ENCODE measurements at regions not wholly inside any gene's neighbourhood (a gene's known extent, or its start where the extent isn't known, plus 50 kb on each side); places are given as distances from the start of the nearest gene placed in this dataset.
"Not testable (repeated sequence)": the region's sequence is repeated elsewhere in the genome, so short reads cannot be mapped to it uniquely, and the experiment has no call there.

- H3K27ac Mint-ChIP-seq; H3K9ac ChIP-seq (ENCODE audit: insufficient read depth, low read length, poor library complexity, severe bottlenecking); H3K36me3 Mint-ChIP-seq; H3K4me2 ChIP-seq (replicated peaks; ENCODE audit: extremely low read depth, low read length, poor library complexity, severe bottlenecking); H3K36me3 ChIP-seq (replicated peaks in 1 of 2; ENCODE audit: control insufficient read depth in 1 of 2, insufficient read depth in 2 of 2, low read length in 2 of 2); DNase-seq; H3K4me1 Mint-ChIP-seq; H3K27ac ChIP-seq (ENCODE audit: low read depth in 1 of 2, low read length in 2 of 2); H3K4me3 ChIP-seq (replicated peaks in 1 of 3; ENCODE audit: low read depth in 2 of 3, low read length in 3 of 3); H3K27me3 Mint-ChIP-seq (ENCODE audit: low read depth in 3 of 3); intact Hi-C loops (cut with micrococcal nuclease); H3K79me2 ChIP-seq (ENCODE audit: insufficient read depth, low read length); H4K20me1 ChIP-seq (ENCODE audit: insufficient read depth, low read length); H3K4me3 Mint-ChIP-seq; H2AFZ ChIP-seq (ENCODE audit: insufficient read depth, low read depth, low read length, poor library complexity, severe bottlenecking); H3K27me3 ChIP-seq (ENCODE audit: control insufficient read depth in 2 of 2, insufficient read depth in 2 of 2, low read length in 2 of 2); H3K4me1 ChIP-seq (ENCODE audit: control insufficient read depth in 1 of 2, insufficient read depth in 2 of 2, low read length in 2 of 2): not testable (repeated sequence)
- 82% methylated on average over 7 of the region's 7 CpGs for WGBS (ENCODE audit: insufficient coverage)
- peaks cover 68 to 81% of the 10 kb centered on the region in 2 donors for H3K9me3 ChIP-seq (replicated peaks in 1 of 2; ENCODE audit: control insufficient read depth in 1 of 2, insufficient read depth in 1 of 2, low read length in 2 of 2)
- H3K9me3 Mint-ChIP-seq = peaks cover 36 to 67% (median 53%) of the 10 kb centered on the region in 7 donors
These were observed 131.9 kb downstream of the CWH43 start for GRCh38 chr4:49117951-49118350.

GRCh38 chr4:49118379-49119212 lies 132.5 kb downstream of the CWH43 start:
- intact Hi-C loops (cut with micrococcal nuclease) = not testable (repeated sequence)

GRCh38 chr4:49119345-49119744 lies 133.3 kb downstream of the CWH43 start:
- peak overlapping the region in 1 of 3 experiments; percentile 1 for H3K4me3 ChIP-seq (replicated peaks in 1 of 3; ENCODE audit: low read depth in 2 of 3, low read length in 3 of 3)
- H3K36me3 Mint-ChIP-seq; H3K4me2 ChIP-seq (replicated peaks; ENCODE audit: extremely low read depth, low read length, poor library complexity, severe bottlenecking): not testable (repeated sequence)

More at GRCh38 chr4:49118379-49119212, 132.5 kb downstream of the CWH43 start:
- not testable (repeated sequence) for H3K4me3 Mint-ChIP-seq; H3K36me3 Mint-ChIP-seq; H4K20me1 ChIP-seq (ENCODE audit: insufficient read depth, low read length); H3K79me2 ChIP-seq (ENCODE audit: insufficient read depth, low read length); H3K27me3 Mint-ChIP-seq (ENCODE audit: low read depth in 3 of 3); H3K27ac ChIP-seq (ENCODE audit: low read depth in 1 of 2, low read length in 2 of 2); H2AFZ ChIP-seq (ENCODE audit: insufficient read depth, low read depth, low read length, poor library complexity, severe bottlenecking); H3K36me3 ChIP-seq (replicated peaks in 1 of 2; ENCODE audit: control insufficient read depth in 1 of 2, insufficient read depth in 2 of 2, low read length in 2 of 2); H3K9ac ChIP-seq (ENCODE audit: insufficient read depth, low read length, poor library complexity, severe bottlenecking); H3K4me1 Mint-ChIP-seq; H3K27ac Mint-ChIP-seq; H3K4me2 ChIP-seq (replicated peaks; ENCODE audit: extremely low read depth, low read length, poor library complexity, severe bottlenecking); H3K27me3 ChIP-seq (ENCODE audit: control insufficient read depth in 2 of 2, insufficient read depth in 2 of 2, low read length in 2 of 2); H3K4me1 ChIP-seq (ENCODE audit: control insufficient read depth in 1 of 2, insufficient read depth in 2 of 2, low read length in 2 of 2)
- 65% methylated on average over 16 of the region's 16 CpGs for WGBS (ENCODE audit: insufficient coverage)
- peaks cover 36 to 60% (median 48%) of the 10 kb centered on the region in 7 donors for H3K9me3 Mint-ChIP-seq
- peak overlapping the region in 1 of 3 experiments; percentile 10 for H3K4me3 ChIP-seq (replicated peaks in 1 of 3; ENCODE audit: low read depth in 2 of 3, low read length in 3 of 3)
- peak in 1 of 3 donors; percentile 7 for DNase-seq
- peaks cover 62 to 75% of the 10 kb centered on the region in 2 donors for H3K9me3 ChIP-seq (replicated peaks in 1 of 2; ENCODE audit: control insufficient read depth in 1 of 2, insufficient read depth in 1 of 2, low read length in 2 of 2)

GRCh38 chr4:49120042-49120779 lies 134.1 kb downstream of the CWH43 start:
- peaks cover 36 to 47% (median 41%) of the 10 kb centered on the region in 7 donors for H3K9me3 Mint-ChIP-seq
- peak in 1 of 3 donors; percentile 17 for DNase-seq
- H3K4me3 Mint-ChIP-seq; H3K36me3 ChIP-seq (replicated peaks in 1 of 2; ENCODE audit: control insufficient read depth in 1 of 2, insufficient read depth in 2 of 2, low read length in 2 of 2); H3K27me3 ChIP-seq (ENCODE audit: control insufficient read depth in 2 of 2, insufficient read depth in 2 of 2, low read length in 2 of 2); H2AFZ ChIP-seq (ENCODE audit: insufficient read depth, low read depth, low read length, poor library complexity, severe bottlenecking); H3K4me2 ChIP-seq (replicated peaks; ENCODE audit: extremely low read depth, low read length, poor library complexity, severe bottlenecking); H3K79me2 ChIP-seq (ENCODE audit: insufficient read depth, low read length); H3K4me1 ChIP-seq (ENCODE audit: control insufficient read depth in 1 of 2, insufficient read depth in 2 of 2, low read length in 2 of 2); H3K27ac Mint-ChIP-seq; H3K36me3 Mint-ChIP-seq; H3K27ac ChIP-seq (ENCODE audit: low read depth in 1 of 2, low read length in 2 of 2); H3K27me3 Mint-ChIP-seq (ENCODE audit: low read depth in 3 of 3); H3K4me1 Mint-ChIP-seq; H3K9ac ChIP-seq (ENCODE audit: insufficient read depth, low read length, poor library complexity, severe bottlenecking); H4K20me1 ChIP-seq (ENCODE audit: insufficient read depth, low read length); H3K4me3 ChIP-seq (replicated peaks in 1 of 3; ENCODE audit: low read depth in 2 of 3, low read length in 3 of 3): not testable (repeated sequence)
- peaks cover 47 to 63% of the 10 kb centered on the region in 2 donors for H3K9me3 ChIP-seq (replicated peaks in 1 of 2; ENCODE audit: control insufficient read depth in 1 of 2, insufficient read depth in 1 of 2, low read length in 2 of 2)
- intact Hi-C loops (cut with micrococcal nuclease) = loop anchor here in 1 of 2 donors (1.0 kb wide), 1 partner anchor 18 kb away; no protein-coding TSS in a partner anchor
- 61% methylated on average over 15 of the region's 15 CpGs for WGBS (ENCODE audit: insufficient coverage)

More at GRCh38 chr4:49119345-49119744, 133.3 kb downstream of the CWH43 start:
- H3K9me3 Mint-ChIP-seq = peaks cover 36 to 54% (median 45%) of the 10 kb centered on the region in 7 donors
- DNase-seq; H4K20me1 ChIP-seq (ENCODE audit: insufficient read depth, low read length); H3K9ac ChIP-seq (ENCODE audit: insufficient read depth, low read length, poor library complexity, severe bottlenecking); H3K4me1 Mint-ChIP-seq; H3K27me3 Mint-ChIP-seq (ENCODE audit: low read depth in 3 of 3); H3K36me3 ChIP-seq (replicated peaks in 1 of 2; ENCODE audit: control insufficient read depth in 1 of 2, insufficient read depth in 2 of 2, low read length in 2 of 2); H3K4me1 ChIP-seq (ENCODE audit: control insufficient read depth in 1 of 2, insufficient read depth in 2 of 2, low read length in 2 of 2); H3K27ac ChIP-seq (ENCODE audit: low read depth in 1 of 2, low read length in 2 of 2); H3K79me2 ChIP-seq (ENCODE audit: insufficient read depth, low read length); H3K27ac Mint-ChIP-seq; H3K27me3 ChIP-seq (ENCODE audit: control insufficient read depth in 2 of 2, insufficient read depth in 2 of 2, low read length in 2 of 2); H2AFZ ChIP-seq (ENCODE audit: insufficient read depth, low read depth, low read length, poor library complexity, severe bottlenecking); intact Hi-C loops (cut with micrococcal nuclease); H3K4me3 Mint-ChIP-seq: not testable (repeated sequence)
- 66% methylated on average over 8 of the region's 8 CpGs for WGBS (ENCODE audit: insufficient coverage)
- H3K9me3 ChIP-seq (replicated peaks in 1 of 2; ENCODE audit: control insufficient read depth in 1 of 2, insufficient read depth in 1 of 2, low read length in 2 of 2) = peaks cover 55 to 67% of the 10 kb centered on the region in 2 donors
